HG02938 (cell line): ENCODE measurements at regions not wholly inside any gene's neighbourhood (a gene's known extent, or its start where the extent isn't known, plus 50 kb on each side); places are given as distances from the start of the nearest gene placed in this dataset.

Source experiments
- ATAC-seq: cut with Tn5 transposase; IDR thresholded peaks from one replicate; pipeline ENCODE4 v1.9.1; 2021; ENCODE audit warnings: mild to moderate bottlenecking, moderate library complexity; ENCODE audit not compliant: unreplicated experiment

DNA sequence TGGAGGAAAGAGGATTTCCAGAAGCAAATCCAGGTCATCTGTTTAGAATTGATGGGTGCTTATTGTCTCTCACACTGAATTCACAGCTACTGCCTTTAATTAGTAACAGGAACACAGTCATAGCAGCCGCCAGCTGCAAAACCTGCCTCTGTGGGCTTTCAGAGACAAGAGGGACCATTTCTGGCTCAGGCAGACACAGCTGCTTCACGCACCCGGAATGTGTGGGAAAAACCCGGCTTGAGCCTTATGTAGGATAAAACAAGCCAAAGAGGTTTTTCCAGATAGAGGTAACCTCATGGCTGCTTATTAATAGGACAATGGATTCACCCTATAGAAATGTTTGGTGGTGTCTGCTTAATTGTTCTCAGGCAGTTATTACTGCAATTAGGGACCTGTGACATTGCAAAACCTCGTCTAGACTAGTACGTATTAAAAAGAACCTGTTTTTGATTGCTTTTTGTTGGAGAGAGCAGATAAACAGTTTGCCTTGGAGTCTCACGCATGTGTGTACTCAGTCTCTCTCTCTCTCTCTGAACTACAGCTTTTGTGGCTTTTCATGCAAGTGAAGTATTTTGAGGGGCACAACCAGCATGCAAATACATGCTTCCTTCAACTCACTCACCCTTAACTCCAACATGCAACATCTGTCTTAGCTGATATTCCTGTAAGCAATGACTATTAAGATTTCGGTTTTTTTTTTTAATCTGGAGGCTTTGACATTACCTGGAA, 302.7 kb downstream of the PLK2 start:
- ATAC-seq, result peak; percentile 70

DNA sequence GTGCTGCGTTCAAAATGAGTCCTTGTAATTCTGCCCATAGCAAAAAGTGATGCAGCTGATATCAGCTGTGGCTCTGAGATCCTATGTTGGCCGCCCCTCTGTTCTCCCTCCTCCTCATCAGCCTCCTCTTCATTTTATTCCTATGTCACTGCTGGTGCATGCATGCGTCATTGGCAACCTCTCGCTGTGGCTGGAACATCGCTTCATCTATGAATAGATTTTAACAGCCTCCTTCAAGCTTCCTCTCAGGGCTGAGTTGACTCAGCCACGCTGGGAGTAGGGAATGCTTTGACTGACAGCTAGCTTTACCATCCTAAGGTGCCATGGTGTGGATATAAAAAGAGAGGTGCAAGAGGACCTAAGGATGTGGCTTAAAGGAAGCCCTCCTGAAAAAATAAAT, 303.5 kb downstream of the PLK2 start:
- ATAC-seq, result no peak

DNA sequence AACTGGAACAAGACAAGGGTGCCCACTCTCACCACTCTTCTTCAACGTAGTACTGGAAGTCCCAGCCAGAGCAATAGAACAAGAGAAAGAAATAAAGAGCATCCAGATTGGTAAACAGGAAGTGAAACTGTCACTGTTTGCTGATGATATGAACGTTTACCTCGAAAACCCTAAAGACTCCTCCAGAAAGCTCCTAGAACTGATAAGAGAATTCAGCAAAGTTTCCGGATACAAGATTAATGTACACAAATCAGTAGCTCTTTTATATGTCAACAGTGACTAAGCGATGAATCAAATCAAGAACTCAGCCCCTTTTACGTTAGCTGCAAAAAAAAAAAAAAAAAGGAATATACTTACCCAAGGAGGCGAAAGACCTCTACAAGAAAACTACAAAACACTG, 306.6 kb downstream of the PLK2 start:
- no peak for ATAC-seq

DNA sequence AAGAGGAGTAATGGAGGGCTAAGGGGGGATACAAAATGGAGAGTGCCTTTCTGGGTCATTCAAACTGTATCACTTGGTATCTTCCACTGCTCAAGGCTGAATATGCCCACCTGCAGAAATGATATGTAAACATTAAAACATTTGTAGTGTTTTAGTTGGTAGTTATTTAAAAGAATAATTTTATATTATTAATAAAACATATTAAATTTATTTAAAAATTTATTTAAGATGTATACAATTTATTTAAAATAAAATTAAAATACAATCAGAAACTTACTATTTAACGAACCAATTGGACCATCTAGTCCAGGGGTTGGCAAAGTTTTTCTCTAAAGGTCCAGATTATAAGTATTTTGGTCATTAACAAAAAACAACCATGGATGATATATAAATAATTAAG, 308.5 kb downstream of the PLK2 start:
- no peak for ATAC-seq

DNA sequence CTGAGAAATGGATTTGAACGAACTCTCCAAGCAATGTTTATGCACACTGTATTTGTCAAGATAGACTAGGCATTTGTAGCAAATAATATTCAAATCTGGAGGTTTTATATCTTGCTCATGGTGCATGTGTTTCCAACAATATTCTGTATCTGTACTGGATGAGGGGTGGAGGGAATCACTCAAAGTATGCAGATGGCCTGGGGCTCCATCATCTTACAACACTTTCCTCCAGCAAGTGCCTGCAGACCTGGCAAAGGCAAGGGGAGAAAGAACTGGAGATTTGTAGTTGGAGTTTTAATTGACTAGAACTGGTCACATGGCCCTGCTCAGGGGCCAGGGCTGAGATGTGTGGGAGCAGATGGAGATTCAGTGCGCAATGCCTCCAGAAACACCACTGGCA, 309.0 kb downstream of the PLK2 start:
- ATAC-seq, result no peak

DNA sequence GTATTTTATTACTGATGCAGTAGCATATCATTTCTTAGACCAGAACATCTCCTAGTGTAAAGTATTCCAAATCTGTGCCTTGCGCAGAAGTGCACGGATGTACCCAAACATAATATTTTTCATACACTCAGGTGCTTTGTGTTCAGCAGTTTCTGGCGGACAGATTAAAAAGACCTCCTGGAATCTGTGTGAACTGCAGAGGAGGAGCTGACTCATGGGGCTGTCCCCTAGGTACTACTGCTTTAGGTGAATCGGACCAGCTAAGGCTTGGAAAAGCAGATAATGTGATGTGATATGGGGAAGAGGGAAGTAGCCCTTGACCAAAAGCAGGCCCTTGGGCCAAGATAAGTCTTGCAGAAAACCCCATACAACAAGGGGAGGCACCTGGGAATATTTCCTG, 310.1 kb downstream of the PLK2 start:
- ATAC-seq, result no peak

DNA sequence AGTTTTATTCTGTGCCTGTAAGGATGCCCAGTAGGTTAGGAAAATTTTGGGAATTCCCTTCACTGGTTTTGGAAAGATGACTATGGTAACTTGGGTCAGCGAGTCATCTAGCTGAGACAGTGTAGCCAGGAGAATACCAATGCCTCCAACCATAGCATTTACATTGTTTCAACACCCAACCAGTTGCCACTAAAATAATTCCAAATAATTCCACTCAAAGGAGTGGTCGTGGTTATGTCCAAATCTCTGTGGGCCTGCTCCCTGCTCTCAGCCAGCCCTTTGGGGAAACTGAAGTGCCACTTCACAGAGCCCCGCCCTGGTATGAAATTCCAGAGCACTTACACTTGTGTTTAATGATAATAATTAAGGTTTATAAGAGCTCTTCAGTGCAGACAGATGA, 310.5 kb downstream of the PLK2 start:
- ATAC-seq, result no peak

DNA sequence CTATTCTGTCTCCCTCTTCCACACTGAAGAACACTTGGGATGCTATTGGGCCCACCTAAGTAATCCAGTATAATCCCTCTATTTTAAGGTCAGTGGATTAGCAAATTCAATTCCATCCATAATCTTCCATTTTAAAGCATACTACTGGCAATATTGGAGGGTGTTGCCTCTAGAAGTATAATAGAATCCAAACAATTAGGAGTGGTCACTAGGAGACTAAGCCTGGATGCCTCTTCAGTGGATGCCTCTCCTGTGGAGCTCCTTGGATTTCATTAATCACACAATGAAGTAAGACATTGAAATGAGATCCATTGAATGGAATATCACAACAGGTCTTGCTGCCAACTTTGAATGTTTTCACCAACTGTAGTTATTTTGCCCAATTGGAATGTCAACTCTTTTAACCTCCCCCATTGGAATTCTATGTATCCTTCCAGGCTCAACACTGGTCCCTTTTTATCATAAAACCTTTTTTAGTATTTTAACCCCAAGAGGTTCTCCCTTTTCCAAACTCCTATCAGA, 311.6 kb downstream of the PLK2 start:
- ATAC-seq, result no peak

DNA sequence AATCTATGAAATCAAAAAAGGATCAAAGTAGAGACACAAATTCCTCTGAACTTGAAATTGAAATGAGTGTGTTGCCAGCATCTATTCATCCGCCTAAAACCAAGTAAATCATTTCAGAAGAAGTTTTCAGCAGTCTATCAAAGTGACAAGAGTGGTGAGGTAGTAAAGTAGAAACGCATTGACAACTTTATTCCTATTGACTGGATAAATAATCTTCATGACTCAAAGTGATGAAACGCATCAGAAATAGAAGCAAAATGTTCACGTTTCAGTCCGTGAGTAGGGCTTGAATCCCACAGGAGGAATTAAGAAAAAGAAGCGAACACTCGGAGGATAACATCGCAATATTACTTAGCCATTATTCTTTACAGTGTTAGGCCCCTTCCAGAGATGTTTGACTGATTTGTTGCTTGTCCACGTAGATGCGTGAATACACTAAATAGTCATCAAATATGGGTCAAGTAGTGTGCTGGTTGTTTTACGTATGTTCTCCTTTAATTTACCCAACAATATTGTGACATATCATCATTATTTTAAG, 314.4 kb downstream of the PLK2 start:
- no peak for ATAC-seq

DNA sequence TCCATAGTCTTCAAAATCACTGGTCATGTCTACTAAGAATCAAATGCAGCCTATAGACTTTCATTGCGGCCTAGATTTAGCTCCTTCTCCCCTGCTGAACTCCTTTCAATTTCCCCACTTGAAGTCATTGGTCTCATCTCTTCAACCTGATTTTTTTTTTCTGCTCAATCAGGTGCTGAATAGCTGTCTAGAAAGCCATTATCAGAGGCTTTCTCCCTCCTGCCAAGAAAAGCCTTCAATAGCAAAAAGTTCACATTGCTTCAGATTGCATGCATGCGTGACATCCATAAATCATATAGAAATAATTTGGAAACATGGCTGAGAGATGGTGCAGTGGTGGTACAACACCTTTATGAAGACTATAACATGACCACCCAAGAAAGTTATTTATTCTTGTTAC, 316.2 kb downstream of the PLK2 start:
- no peak for ATAC-seq

DNA sequence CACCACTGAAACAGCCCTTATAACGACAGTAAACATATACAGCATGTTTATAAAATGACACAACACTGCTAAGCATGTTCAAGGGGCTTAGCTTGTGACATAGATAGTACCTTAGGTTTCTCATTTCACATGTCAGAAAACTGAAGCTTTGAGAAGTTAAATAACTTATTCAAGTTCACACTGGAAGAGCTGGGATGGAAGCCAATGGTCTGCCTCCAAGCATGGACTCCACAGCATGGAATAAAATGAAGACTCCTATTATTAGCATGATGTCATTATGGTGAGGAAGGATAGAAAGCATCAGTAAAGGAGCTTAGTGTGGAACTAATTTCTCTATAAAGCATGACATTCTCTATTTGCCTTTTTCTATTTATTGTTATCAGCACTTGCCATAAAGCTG, 316.7 kb downstream of the PLK2 start:
- no peak for ATAC-seq

DNA sequence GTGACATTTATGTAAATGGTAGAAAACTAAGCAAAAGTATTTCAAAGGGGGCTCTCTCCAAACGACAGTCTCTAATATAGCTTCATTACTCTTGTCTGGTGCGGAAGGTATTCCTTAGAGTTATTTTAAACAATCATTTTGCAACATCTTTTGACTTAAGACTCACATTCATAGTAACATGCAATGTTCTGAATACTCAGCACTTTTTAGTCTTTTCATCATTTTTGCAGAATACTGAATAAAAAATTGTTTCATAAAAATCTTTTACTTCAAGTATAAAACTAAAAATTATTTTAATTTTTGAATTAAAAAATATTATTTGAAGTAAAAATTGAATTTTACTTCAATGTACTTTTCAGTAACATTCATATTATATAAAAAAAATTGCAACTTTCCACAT, 321.1 kb downstream of the PLK2 start:
- no peak for ATAC-seq

DNA sequence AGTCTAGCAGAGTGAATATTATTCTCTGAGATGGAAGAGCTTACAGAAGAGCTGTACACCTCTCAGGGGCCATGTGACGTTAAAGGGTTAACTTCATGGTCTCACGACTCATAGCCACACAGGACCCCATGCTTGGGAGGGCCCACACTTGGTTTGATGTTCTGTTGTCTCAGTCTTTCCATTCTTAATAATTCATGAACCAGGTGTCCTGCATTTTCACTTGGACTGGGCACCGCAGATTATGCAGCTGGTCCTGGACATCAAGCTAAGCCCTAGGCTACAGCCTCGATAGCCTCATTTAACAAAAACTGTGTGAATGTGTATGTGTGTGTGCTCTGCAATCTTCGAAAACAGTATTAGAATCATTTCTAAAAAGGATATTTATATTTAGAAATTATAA, 323.5 kb downstream of the PLK2 start:
- ATAC-seq, result no peak

DNA sequence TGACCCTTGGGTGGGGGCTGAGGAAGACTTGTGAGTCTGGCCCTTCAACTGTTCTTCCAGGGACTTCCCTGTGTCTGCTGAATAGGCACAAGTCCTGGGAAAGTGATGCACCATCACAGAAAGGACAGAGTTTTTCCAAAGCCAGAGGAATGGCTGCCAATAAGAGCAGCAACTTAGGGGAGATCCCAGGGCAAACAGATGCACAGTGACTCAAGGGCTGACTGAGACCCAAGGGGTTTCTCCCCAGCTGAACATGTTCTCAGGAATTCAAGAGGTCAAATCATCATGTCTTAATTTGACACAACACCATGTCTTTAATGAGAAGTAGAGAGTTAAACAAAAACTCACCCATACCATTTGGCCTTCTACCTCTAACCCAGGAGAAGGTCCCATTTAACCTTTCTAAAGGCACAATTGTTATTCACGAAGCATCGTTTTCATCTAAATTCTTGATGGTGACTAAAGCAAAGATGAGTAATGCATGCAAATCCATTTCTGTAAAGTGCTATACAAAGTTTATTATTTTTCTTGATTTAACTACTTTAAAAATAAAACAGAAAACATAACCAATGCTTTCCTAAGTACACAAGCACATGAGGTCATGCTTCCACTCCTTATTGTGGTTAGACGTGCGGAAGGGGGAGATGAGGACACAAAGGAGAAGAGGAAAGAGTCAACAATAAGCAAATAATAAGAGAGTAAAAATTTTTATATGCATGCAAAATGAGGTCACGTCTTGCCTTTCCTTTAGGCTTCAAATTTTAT, 324.1 kb downstream of the PLK2 start:
- ATAC-seq, result no peak

DNA sequence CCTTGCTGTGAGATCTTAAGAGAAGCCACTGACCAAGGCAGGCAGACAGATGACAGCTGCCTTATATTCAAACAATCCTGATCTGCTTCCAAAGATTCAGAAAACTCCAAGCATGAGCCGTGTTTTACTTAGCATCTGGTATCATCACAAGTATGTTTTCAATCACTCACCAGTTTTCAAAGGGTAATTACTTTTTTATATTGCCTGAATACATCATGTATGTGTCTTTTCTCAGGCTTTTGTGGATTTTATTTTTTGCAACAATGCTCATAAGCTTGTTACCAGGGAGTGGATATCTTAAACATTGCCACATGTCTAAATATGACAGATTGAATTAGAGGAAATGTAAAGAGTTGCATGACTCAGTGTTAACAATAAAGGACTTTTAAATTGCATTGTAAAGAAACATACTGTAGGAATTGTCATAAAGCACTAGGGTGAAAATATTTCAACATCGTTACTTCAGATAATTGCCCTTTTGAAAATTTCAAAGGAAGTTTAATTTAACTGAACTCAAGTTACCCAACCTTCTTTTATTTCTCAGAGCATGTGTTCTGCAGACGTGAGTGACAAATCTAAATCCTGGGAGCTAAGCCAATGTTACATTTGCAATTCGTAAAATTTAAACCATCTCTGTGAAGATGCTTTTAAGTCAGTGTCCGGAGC, 326.1 kb downstream of the PLK2 start:
- ATAC-seq, result no peak

DNA sequence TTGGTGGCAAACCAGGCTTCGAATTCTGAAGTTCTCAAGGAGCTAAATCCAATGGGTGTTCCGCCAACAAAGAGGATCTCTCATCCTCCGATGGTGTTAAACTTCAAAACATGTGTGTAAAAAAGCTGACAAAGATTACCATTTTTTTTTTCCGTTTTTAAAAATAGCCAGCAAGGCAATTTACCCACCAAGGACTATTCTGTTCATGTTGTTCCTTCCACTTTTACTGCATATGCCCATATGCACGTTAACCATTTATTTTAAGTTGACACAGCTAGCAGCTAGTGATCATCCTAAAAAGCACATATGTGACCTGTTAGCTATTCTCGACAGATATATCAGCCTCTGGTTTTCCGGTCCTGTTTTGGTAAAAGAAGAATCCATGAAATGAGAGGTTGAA, 326.7 kb downstream of the PLK2 start:
- ATAC-seq, result no peak

DNA sequence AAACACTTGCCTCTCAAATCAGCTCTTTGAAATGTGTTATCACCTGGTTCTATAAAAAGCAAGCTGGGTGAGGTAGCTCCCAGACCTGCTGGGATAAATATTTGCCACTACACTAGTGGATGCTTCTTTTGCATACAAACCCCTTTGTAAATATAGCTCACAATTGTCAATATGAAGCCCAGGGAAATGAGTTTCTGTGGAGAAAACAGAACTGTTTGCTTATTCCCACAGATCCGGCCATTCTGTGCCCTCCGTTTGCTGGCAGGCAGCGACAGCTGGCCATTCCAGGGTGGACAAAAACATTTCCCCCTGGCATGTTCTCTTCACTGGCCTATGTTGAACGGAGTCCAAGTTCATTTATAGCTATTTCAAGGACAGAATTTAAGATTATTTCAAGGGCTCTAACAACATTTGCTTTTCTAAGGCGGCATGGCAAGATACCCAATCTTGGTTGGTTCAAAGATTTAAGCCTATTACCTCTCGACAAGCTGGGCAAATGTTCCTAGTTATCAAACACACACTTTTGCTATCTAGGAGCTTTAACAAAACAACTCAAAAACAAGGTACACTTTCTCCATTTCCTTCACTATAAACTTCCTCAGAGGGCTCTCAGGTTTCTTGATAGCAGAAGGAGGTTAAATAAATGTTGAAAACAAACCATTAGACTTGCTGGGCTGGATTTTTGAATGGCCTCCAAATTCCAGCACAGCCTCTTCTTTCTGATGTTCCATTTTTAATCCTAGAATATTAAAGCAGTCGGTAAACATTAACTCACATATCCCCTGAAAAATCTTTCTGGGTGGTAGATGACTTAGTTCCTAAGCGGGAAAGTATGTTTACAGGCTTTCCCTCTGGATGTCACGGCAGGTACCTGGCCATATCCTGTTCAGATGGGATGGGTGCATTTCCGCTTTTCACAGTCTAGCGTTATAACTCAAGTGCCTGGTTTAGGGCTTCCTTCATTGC, 332.3 kb downstream of the PLK2 start:
- ATAC-seq, result no peak

DNA sequence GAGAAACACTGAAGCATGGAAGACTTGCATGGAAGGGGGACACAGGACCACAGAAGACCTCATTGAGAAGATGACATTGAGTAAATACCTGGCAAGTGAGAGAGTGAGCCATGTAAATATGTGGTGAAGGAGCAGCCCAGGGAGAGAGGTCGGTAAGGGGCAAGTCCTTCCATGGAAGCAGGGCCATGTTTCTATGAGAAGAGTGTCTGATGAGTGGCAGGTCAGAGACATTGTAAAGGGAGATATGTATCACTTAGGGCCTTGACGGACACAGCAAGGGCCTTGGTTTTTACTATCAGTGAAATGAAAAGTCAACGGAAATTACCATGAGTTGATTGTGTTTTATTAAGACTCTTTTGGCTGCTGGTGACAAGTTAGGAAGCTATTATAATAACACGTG, 336.4 kb downstream of the PLK2 start:
- no peak for ATAC-seq

DNA sequence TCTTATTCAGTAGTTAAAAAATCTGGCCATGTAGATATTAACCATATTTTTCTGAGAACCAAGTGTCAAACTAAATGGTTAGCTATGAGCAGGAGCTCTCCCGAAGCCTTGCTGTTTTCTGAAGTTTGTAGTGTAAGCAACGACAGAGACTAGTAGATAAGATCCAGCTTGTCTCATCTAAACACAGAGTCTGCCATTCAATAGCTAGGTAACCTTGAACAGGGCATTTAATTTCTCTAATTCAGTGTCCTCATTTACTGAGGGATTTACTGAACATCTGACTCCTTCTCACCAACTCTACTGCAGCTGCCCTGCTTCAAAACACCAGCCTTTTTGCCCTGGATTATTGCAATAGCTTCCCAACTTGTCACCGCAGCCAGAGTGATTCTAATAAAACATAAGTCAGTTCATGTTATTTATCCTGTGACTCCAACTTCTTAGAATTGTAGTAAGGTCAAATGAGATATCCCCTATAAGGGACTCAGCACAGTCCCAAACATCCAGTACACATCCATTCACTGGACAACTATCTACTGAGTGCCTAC, 337.0 kb downstream of the PLK2 start:
- no peak for ATAC-seq

DNA sequence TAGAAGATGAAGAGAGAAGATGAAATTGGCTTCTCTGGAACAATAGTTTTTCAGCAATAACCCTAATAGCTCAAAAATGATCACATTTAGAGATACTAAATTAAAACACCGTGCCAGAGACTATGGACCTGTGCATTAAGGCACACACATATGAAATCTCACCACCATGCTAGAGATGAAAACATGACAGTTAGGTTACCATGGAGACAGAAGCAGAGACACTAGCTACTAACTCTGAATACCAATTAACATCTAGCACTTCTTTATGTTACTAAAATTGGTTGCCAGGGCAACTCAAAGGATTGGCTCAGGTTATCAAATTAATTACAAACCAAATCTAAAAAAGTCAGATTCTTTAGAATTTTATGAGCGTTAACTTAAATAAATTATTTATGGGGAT, 337.7 kb downstream of the PLK2 start:
- no peak for ATAC-seq
